ENCODE measurements at regions not wholly inside any gene's neighbourhood (a gene's known extent, or its start where the extent isn't known, plus 50 kb on each side); places are given as distances from the start of the nearest gene placed in this dataset.

DNA sequence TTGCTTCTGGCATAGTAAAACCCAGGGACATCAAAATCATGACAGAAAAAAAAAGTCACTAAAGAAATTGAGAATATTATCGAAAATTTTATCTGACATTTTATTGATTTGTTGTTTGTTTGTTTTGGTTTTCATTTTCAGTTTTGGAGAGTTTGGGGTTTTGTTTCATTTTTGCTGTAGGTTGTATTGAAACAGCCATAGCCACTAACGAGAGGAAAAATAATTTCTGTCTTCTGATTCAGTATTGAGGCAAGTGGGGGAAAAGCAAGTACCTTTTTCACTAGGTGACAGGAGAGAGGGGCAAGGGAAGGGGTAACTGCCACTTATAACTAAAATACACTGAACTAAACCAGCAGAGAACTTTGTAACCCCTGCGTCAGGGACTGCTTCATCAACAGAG lies 392.8 kb upstream of the NDST3 start:
- Histone ChIP-seq H3K36me3 (no peaks in the 10 kb centered on the region), H3K4me1 (no peaks in the 10 kb centered on the region), H3K27me3 (no peaks in the 10 kb centered on the region), H3K9me3 (no peaks in the 10 kb centered on the region), H3K4me3 (no peak overlapping the region), H3K27ac (no peak overlapping the region)
- TF ChIP-seq POLR2A (IDR thresholded peaks at IDR 0.05) (no peak), CTCF (IDR thresholded peaks at IDR 0.05 in 4 of 5, conservative IDR thresholded peaks at IDR 0.05 in 1 of 5) (no peak)
- intact Hi-C loops (cut with DNase I; ENCODE audit: low total_unique reads) (no loop called here), in situ Hi-C loops (cut with MboI; ENCODE audit: low sequenced_read_pairs in 4 of 4) (no loop called here)
- no peak for DNase-seq
- no peak for ATAC-seq

DNA sequence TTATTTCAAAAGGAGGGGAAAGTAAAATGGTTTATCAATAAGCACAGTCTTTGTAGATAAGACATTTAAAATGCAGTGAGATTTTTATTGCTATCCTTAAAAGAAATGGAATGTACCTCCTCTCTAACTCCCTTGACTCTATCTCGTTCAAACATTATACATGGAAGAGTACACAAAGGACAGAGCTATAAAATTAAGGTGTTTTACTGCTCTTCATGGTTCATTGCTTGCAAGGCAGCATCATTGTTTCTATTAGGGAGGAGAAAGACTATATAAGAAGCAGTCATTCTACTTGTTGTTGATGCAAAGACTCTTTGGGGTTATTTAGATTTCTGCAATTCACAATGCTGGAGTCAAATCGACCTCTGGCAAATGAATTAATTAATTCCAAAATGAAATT lies 380.2 kb upstream of the NDST3 start:
- Histone ChIP-seq H3K27me3 (no peaks in the 10 kb centered on the region), H3K36me3 (no peaks in the 10 kb centered on the region), H3K9me3 (no peaks in the 10 kb centered on the region), H3K27ac (no peak overlapping the region), H3K4me3 (no peak overlapping the region), H3K4me1 (no peaks in the 10 kb centered on the region)
- in situ Hi-C loops (cut with MboI; ENCODE audit: low sequenced_read_pairs in 4 of 4) = no loop called here
- intact Hi-C loops (cut with DNase I; ENCODE audit: low total_unique reads) = no loop called here
- no peak for ATAC-seq
- no peak for DNase-seq
- TF ChIP-seq CTCF (IDR thresholded peaks at IDR 0.05 in 4 of 5, conservative IDR thresholded peaks at IDR 0.05 in 1 of 5) = no peak
- TF ChIP-seq POLR2A (IDR thresholded peaks at IDR 0.05) = no peak

DNA sequence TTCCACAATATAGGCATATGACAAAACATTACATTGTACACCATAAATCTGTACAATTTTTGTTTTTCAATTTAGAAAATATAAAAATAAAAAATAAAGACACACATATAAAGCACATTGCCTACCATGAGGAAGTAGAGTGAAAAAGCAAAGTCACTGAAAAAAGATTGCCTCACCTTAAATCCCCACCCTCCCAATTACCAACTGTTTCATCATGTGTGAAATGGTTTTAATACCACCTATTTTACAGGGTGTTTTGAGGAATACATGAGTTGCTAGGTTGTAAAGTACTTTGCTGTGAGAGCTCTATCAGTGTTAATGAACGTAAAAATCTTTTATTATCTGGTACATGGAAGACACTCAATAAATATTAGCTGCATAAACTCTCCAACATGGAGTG lies 373.6 kb upstream of the NDST3 start:
- Histone ChIP-seq H3K27ac (no peak overlapping the region), H3K36me3 (no peaks in the 10 kb centered on the region), H3K4me3 (no peak overlapping the region), H3K27me3 (no peaks in the 10 kb centered on the region), H3K4me1 (no peaks in the 10 kb centered on the region), H3K9me3 (no peaks in the 10 kb centered on the region)
- TF ChIP-seq CTCF (IDR thresholded peaks at IDR 0.05 in 4 of 5, conservative IDR thresholded peaks at IDR 0.05 in 1 of 5) (no peak), POLR2A (IDR thresholded peaks at IDR 0.05) (no peak)
- intact Hi-C loops (cut with DNase I; ENCODE audit: low total_unique reads) = no loop called here
- no peak for ATAC-seq
- no peak for DNase-seq
- in situ Hi-C loops (cut with MboI; ENCODE audit: low sequenced_read_pairs in 4 of 4) = no loop called here

DNA sequence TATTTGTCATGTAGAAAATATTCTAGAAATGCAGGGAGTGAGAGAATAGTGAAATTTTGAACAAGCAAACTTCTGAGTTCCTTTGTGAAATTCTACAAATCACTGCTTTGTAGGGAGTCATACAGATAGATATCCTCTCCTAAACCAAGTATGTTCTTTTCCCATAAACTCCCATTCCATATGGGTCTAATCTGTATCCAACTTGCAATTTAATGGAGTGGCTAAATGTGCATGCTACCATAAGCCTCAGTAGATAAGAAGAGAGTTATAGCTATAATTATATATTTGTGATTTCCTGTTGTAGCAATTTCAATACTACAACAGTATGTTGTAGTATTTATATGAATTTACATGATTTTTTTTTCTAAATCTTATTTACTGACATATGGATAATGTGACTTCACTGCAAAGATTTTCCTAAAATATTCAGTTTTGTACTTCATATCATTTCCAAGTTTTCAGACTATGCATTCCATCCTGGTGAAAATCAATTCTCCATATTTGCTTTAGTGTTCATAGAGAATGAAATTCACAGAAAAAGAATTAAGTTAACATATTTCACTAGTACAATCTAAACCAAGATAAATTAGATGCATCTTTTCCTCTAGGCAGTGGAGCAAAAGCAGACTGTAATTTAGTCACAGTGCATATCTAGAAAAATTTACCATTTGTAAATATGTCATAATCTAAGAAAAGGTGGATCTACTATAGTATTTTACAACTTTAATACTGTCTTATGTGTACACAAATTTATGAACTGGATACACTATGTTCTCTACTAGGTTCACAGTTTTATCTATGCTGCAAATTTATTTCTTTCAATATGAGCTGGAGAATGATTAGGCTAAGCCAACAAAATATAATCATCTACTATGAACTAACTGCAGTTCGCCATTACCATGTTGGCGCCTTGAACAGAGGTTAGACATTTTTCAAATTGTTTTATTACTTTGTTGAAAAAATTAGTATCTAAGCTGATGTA lies 372.9 kb upstream of the NDST3 start:
- no peak overlapping the region for H3K27ac ChIP-seq
- no peaks in the 10 kb centered on the region for H3K27me3 ChIP-seq
- no peaks in the 10 kb centered on the region for H3K36me3 ChIP-seq
- no peaks in the 10 kb centered on the region for H3K9me3 ChIP-seq
- ATAC-seq (no peak), DNase-seq (no peak)
- intact Hi-C loops (cut with DNase I; ENCODE audit: low total_unique reads) (no loop called here), in situ Hi-C loops (cut with MboI; ENCODE audit: low sequenced_read_pairs in 4 of 4) (no loop called here)
- no peaks in the 10 kb centered on the region for H3K4me1 ChIP-seq
- no peak overlapping the region for H3K4me3 ChIP-seq
- TF ChIP-seq CTCF (IDR thresholded peaks at IDR 0.05 in 4 of 5, conservative IDR thresholded peaks at IDR 0.05 in 1 of 5) (no peak), POLR2A (IDR thresholded peaks at IDR 0.05) (no peak)

All from gastrocnemius medialis (tissue), 4 donors.